ENCODE measurements at regions not wholly inside any gene's neighbourhood (a gene's known extent, or its start where the extent isn't known, plus 50 kb on each side); places are given as distances from the start of the nearest gene placed in this dataset.

- TF ChIP-seq, protein P1, sequence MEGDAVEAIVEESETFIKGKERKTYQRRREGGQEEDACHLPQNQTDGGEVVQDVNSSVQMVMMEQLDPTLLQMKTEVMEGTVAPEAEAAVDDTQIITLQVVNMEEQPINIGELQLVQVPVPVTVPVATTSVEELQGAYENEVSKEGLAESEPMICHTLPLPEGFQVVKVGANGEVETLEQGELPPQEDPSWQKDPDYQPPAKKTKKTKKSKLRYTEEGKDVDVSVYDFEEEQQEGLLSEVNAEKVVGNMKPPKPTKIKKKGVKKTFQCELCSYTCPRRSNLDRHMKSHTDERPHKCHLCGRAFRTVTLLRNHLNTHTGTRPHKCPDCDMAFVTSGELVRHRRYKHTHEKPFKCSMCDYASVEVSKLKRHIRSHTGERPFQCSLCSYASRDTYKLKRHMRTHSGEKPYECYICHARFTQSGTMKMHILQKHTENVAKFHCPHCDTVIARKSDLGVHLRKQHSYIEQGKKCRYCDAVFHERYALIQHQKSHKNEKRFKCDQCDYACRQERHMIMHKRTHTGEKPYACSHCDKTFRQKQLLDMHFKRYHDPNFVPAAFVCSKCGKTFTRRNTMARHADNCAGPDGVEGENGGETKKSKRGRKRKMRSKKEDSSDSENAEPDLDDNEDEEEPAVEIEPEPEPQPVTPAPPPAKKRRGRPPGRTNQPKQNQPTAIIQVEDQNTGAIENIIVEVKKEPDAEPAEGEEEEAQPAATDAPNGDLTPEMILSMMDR (IDR thresholded peaks at IDR 0.05) = no peak
- TF ChIP-seq ATF6 (CRISPR knock-in tag; IDR thresholded peaks at IDR 0.05) (no peak), ELF4 (CRISPR knock-in tag; IDR thresholded peaks at IDR 0.05; ENCODE audit: low read depth) (no peak), CREB1 (CRISPR knock-in tag; IDR thresholded peaks at IDR 0.05) (no peak), USF2 (CRISPR knock-in tag; IDR thresholded peaks at IDR 0.05) (no peak), KAT7 (CRISPR knock-in tag; IDR thresholded peaks at IDR 0.05; ENCODE audit: borderline replicate concordance) (no peak), IRF1 (CRISPR knock-in tag; IDR thresholded peaks at IDR 0.05) (no peak), PREB (CRISPR knock-in tag; IDR thresholded peaks at IDR 0.05; ENCODE audit: borderline replicate concordance) (no peak)
- TF ChIP-seq, protein P2, sequence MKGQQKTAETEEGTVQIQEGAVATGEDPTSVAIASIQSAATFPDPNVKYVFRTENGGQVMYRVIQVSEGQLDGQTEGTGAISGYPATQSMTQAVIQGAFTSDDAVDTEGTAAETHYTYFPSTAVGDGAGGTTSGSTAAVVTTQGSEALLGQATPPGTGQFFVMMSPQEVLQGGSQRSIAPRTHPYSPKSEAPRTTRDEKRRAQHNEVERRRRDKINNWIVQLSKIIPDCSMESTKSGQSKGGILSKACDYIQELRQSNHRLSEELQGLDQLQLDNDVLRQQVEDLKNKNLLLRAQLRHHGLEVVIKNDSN (CRISPR knock-in tag; IDR thresholded peaks at IDR 0.05) = no peak
- TF ChIP-seq, protein P3, sequence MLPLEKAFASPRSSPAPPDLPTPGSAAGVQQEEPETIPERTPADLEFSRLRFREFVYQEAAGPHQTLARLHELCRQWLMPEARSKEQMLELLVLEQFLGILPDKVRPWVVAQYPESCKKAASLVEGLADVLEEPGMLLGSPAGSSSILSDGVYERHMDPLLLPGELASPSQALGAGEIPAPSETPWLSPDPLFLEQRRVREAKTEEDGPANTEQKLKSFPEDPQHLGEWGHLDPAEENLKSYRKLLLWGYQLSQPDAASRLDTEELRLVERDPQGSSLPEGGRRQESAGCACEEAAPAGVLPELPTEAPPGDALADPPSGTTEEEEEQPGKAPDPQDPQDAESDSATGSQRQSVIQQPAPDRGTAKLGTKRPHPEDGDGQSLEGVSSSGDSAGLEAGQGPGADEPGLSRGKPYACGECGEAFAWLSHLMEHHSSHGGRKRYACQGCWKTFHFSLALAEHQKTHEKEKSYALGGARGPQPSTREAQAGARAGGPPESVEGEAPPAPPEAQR (CRISPR knock-in tag; IDR thresholded peaks at IDR 0.05) = no peak
- TF ChIP-seq, protein P4, sequence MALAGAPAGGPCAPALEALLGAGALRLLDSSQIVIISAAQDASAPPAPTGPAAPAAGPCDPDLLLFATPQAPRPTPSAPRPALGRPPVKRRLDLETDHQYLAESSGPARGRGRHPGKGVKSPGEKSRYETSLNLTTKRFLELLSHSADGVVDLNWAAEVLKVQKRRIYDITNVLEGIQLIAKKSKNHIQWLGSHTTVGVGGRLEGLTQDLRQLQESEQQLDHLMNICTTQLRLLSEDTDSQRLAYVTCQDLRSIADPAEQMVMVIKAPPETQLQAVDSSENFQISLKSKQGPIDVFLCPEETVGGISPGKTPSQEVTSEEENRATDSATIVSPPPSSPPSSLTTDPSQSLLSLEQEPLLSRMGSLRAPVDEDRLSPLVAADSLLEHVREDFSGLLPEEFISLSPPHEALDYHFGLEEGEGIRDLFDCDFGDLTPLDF (CRISPR knock-in tag; IDR thresholded peaks at IDR 0.05) = no peak
- TF ChIP-seq, protein P5, sequence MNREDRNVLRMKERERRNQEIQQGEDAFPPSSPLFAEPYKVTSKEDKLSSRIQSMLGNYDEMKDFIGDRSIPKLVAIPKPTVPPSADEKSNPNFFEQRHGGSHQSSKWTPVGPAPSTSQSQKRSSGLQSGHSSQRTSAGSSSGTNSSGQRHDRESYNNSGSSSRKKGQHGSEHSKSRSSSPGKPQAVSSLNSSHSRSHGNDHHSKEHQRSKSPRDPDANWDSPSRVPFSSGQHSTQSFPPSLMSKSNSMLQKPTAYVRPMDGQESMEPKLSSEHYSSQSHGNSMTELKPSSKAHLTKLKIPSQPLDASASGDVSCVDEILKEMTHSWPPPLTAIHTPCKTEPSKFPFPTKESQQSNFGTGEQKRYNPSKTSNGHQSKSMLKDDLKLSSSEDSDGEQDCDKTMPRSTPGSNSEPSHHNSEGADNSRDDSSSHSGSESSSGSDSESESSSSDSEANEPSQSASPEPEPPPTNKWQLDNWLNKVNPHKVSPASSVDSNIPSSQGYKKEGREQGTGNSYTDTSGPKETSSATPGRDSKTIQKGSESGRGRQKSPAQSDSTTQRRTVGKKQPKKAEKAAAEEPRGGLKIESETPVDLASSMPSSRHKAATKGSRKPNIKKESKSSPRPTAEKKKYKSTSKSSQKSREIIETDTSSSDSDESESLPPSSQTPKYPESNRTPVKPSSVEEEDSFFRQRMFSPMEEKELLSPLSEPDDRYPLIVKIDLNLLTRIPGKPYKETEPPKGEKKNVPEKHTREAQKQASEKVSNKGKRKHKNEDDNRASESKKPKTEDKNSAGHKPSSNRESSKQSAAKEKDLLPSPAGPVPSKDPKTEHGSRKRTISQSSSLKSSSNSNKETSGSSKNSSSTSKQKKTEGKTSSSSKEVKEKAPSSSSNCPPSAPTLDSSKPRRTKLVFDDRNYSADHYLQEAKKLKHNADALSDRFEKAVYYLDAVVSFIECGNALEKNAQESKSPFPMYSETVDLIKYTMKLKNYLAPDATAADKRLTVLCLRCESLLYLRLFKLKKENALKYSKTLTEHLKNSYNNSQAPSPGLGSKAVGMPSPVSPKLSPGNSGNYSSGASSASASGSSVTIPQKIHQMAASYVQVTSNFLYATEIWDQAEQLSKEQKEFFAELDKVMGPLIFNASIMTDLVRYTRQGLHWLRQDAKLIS (CRISPR knock-in tag; IDR thresholded peaks at IDR 0.05; ENCODE audit: borderline replicate concordance) = no peak
These were observed 57.2 kb upstream of the HS3ST1 start for GRCh38 chr4:11485926-11486325.
